NT2/D1 (cell line): ENCODE measurements at regions not wholly inside any gene's neighbourhood (a gene's known extent, or its start where the extent isn't known, plus 50 kb on each side); places are given as distances from the start of the nearest gene placed in this dataset.

ENCODE experiments used
- SUZ12 ChIP-seq: IDR thresholded peaks from 2 replicates; pipeline ENCODE4 v1.6.1; 2011; ENCODE audit not compliant: insufficient read length, insufficient read depth; ENCODE audit errors: extremely low read depth
- YY1 ChIP-seq: IDR thresholded peaks from 2 replicates; pipeline ENCODE4 v1.6.1; 2011; ENCODE audit not compliant: insufficient read length, insufficient read depth
- ZNF274 ChIP-seq: IDR thresholded peaks from 2 replicates; pipeline ENCODE4 v1.6.1; 2011; ENCODE audit warnings: mild to moderate bottlenecking, low read depth, low read length

DNA sequence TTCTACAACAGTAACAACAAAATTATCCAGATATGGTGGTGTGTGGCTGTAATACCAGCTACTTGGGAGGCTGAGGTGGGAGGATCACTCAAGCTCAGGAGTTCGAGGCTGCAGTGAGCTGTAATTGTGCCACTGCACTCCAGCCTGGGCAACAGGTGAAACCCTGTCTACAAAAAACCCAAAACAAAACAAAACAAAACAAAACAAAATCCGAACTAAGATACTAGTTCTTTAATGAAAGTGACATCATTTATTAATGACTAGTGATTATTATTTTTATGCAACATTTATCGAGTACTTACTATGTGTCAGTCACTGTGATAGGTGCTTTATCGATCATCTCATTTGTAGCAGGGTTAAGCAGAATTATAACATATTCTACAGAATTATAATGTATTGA, 196.9 kb upstream of the GDNF start:
- TF ChIP-seq ZNF274: no peak
- no peak for TF ChIP-seq YY1
- TF ChIP-seq SUZ12: no peak
